Liver (tissue), 8 donors: ENCODE measurements at regions not wholly inside any gene's neighbourhood (a gene's known extent, or its start where the extent isn't known, plus 50 kb on each side); places are given as distances from the start of the nearest gene placed in this dataset.

ENCODE experiments used
- DNase-seq: peaks from one replicate; pipeline ENCODE4 v3.0.0-alpha.2; 2017; ENCODE audit warnings: low spot score
- H3K27ac ChIP-seq, 2 donors: one replicate each; pipeline ENCODE4 v1.7.0; 2013; ENCODE audit warnings: inconsistent platforms in 2 of 2, low read length in 2 of 2, control low read depth in 1 of 2, low read depth in 1 of 2, mild to moderate bottlenecking in 1 of 2
- H3K27me3 ChIP-seq, 4 donors: one replicate each; pipeline versions ENCODE4 v1.6.1 to v1.7.0; 2013; ENCODE audit warnings: low read length in 3 of 4, inconsistent platforms in 1 of 4, mild to moderate bottlenecking in 1 of 4, moderate library complexity in 1 of 4; ENCODE audit not compliant: control insufficient read depth in 4 of 4, insufficient read depth in 4 of 4
- H3K36me3 ChIP-seq, 4 donors: one replicate each; pipeline versions ENCODE4 v1.6.1 to v1.7.0; 2013; ENCODE audit warnings: low read length in 3 of 4, mild to moderate bottlenecking in 3 of 4, low read depth in 1 of 4, moderate library complexity in 1 of 4; ENCODE audit not compliant: control insufficient read depth in 4 of 4, insufficient read depth in 3 of 4
- H3K4me1 ChIP-seq, 4 donors: one replicate each; pipeline versions ENCODE4 v1.6.1 to v1.7.0; 2013; ENCODE audit warnings: low read length in 3 of 4, mild to moderate bottlenecking in 3 of 4, moderate library complexity in 1 of 4; ENCODE audit not compliant: control insufficient read depth in 4 of 4, insufficient read depth in 4 of 4
- H3K4me3 ChIP-seq, 3 donors: one replicate each; pipeline versions ENCODE4 v1.6.1 to v1.7.0; 2013; ENCODE audit warnings: low read length in 3 of 3, control low read depth in 1 of 3, low read depth in 1 of 3, mild to moderate bottlenecking in 1 of 3
- H3K9ac ChIP-seq, 2 donors: one replicate each; pipeline ENCODE4 v1.7.0; 2013; ENCODE audit warnings: low read length in 2 of 2, mild to moderate bottlenecking in 2 of 2, moderate library complexity in 2 of 2, control low read depth in 1 of 2, low read depth in 1 of 2
- H3K9me3 ChIP-seq, 4 donors: one replicate each; pipeline versions ENCODE4 v1.6.1 to v1.7.0; 2013; ENCODE audit warnings: low read length in 3 of 4; ENCODE audit not compliant: control insufficient read depth in 4 of 4
- EGR1 ChIP-seq, 2 donors: IDR thresholded peaks; 2 replicates each; pipeline ENCODE4 v1.6.1; 2016 to 2018; ENCODE audit warnings: antibody characterized with exemption in 2 of 2, low read depth in 2 of 2
- FOXA1 ChIP-seq: IDR thresholded peaks from 2 replicates; pipeline ENCODE4 v1.6.1; 2016; ENCODE audit warnings: antibody characterized with exemption
- FOXA2 ChIP-seq: IDR thresholded peaks from 2 replicates; pipeline ENCODE4 v1.6.1; 2016; ENCODE audit warnings: antibody characterized with exemption
- GABPA ChIP-seq, 2 donors: IDR thresholded peaks in 1 of 2; conservative IDR thresholded peaks in 1 of 2; 2 replicates each; pipeline ENCODE4 v1.6.1; 2016; ENCODE audit warnings: antibody characterized with exemption in 2 of 2, mild to moderate bottlenecking in 1 of 2, moderate library complexity in 1 of 2
- HNF4A ChIP-seq, 2 donors: conservative IDR thresholded peaks; 2 replicates each; pipeline ENCODE4 v1.6.1; 2016; ENCODE audit warnings: antibody characterized with exemption in 2 of 2, mild to moderate bottlenecking in 2 of 2
- HNF4G ChIP-seq: IDR thresholded peaks from 2 replicates; pipeline ENCODE4 v1.6.1; 2016; ENCODE audit warnings: antibody characterized with exemption
- JUND ChIP-seq, 2 donors: IDR thresholded peaks; 2 replicates each; pipeline ENCODE4 v1.6.1; 2016; ENCODE audit warnings: antibody characterized with exemption in 2 of 2
- NR2F2 ChIP-seq: IDR thresholded peaks from 2 replicates; pipeline ENCODE4 v1.6.1; 2016; ENCODE audit warnings: antibody characterized with exemption
- RAD21 ChIP-seq, 2 donors: IDR thresholded peaks; 2 replicates each; pipeline ENCODE4 v1.6.1; 2016; ENCODE audit warnings: antibody characterized with exemption in 2 of 2, mild to moderate bottlenecking in 2 of 2
- RXRA ChIP-seq, 2 donors: IDR thresholded peaks; 2 replicates each; pipeline ENCODE4 v1.6.1; 2017 to 2018; ENCODE audit warnings: antibody characterized with exemption in 2 of 2, mild to moderate bottlenecking in 1 of 2
- SP1 ChIP-seq: IDR thresholded peaks from 2 replicates; pipeline ENCODE4 v1.6.1; 2018; ENCODE audit warnings: antibody characterized with exemption, mild to moderate bottlenecking
- TAF1 ChIP-seq: conservative IDR thresholded peaks from 2 replicates; pipeline ENCODE4 v1.6.1; 2016; ENCODE audit warnings: antibody characterized with exemption, mild to moderate bottlenecking
- YY1 ChIP-seq: IDR thresholded peaks from 2 replicates; pipeline ENCODE4 v1.6.1; 2016; ENCODE audit warnings: antibody characterized with exemption, mild to moderate bottlenecking
- WGBS: extraction: QIAGEN DNeasy Blood & Tissue Kit; methylation state at CpG from one replicate; pipeline ENCODE4 v1.1.7; 2013; 5-methylcytosine and 5-hydroxymethylcytosine counted together
- TF ChIP-seq, protein P1 (sequence below): IDR thresholded peaks from 2 replicates; pipeline ENCODE4 v1.6.1; 2016; ENCODE audit warnings: antibody characterized with exemption
- TF ChIP-seq, protein P2 (sequence below): IDR thresholded peaks from 2 replicates; pipeline ENCODE4 v1.6.1; 2016; ENCODE audit warnings: antibody characterized with exemption
- TF ChIP-seq, protein P3 (sequence below): fragments of 150-350 bp; IDR thresholded peaks from 2 replicates; pipeline ENCODE4 v1.5.1; 2017; ENCODE audit warnings: improper control_type of control experiment, low read depth, low read length; ENCODE audit not compliant: missing input control
- TF ChIP-seq, protein P4 (sequence below): IDR thresholded peaks from 2 replicates; pipeline ENCODE4 v1.6.1; 2016; ENCODE audit warnings: antibody characterized with exemption, mild to moderate bottlenecking
- TF ChIP-seq, protein P5 (sequence below): IDR thresholded peaks from 2 replicates; pipeline ENCODE4 v1.6.1; 2016; ENCODE audit warnings: antibody characterized with exemption
- donor health status: healthy.
- donor health status: healthy.
- donor health status: healthy.
- donor health status: healthy.
- donor health status: healthy.

DNA sequence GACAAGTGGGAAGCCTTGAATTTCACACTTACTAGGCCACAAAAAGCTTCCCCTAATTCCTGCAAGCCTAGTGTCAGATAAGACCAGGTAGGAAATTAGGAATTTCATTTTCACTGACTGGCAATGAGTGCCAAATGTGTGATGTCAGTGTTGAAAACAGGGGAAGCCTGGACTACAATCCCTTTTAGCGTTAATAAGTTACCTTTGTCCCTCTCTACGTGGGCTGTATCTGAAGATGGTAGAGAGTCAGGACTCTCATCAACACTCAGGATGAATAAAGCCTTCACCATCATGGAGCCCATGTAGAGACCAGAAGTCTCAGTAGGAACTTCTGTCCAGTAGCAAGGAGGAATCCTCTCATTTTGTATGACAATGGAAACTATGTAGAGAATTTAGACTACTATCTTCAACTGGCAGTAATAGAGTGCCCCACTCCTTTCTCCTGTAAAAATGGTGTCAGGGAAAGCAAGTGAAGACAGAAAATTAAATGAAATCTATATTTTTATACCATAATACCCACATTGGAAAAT is 324.1 kb upstream of the KLHL1 start:
- TF ChIP-seq, protein P1, sequence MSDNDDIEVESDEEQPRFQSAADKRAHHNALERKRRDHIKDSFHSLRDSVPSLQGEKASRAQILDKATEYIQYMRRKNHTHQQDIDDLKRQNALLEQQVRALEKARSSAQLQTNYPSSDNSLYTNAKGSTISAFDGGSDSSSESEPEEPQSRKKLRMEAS, result no peak
- TF ChIP-seq FOXA2, result no peak
- no peak for TF ChIP-seq HNF4G
- TF ChIP-seq HNF4A (conservative IDR thresholded peaks at IDR 0.05), result no peak
- no peak for TF ChIP-seq FOXA1
- TF ChIP-seq SP1, result no peak
- TF ChIP-seq, protein P2, sequence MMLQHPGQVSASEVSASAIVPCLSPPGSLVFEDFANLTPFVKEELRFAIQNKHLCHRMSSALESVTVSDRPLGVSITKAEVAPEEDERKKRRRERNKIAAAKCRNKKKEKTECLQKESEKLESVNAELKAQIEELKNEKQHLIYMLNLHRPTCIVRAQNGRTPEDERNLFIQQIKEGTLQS, result no peak
- no peak for TF ChIP-seq RAD21 (IDR thresholded peaks at IDR 0.05)
- TF ChIP-seq NR2F2, result no peak
- no peak for DNase-seq
- no peaks in the 10 kb centered on the region for H3K27me3 ChIP-seq
- 68% methylated on average over 2 of the region's 2 CpGs for WGBS
- no peak overlapping the region for H3K4me3 ChIP-seq
- H3K36me3 ChIP-seq, result no peaks in the 10 kb centered on the region
- H3K27ac ChIP-seq, result no peak overlapping the region
- H3K4me1 ChIP-seq, result no peaks in the 10 kb centered on the region
- no peak overlapping the region for H3K9ac ChIP-seq
- no peaks in the 10 kb centered on the region for H3K9me3 ChIP-seq

DNA sequence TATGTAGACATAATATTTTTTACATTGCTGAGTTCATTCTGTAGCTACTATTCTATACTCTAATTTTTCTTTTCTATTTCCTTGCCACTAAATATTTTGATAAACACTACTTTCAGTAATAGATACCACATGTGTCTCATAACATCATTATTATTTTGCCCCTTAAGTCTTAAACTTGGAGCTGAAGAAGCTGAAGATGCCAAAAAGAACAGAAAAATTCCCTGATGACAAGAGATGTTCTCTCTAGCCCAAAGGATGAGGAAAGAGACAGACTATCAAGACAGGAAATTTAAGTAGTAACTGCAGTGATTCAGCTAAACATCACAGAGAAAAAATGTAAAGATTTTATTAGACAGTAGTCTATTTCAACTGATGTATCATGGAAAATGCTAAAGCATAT is 322.0 kb upstream of the KLHL1 start:
- no peak for DNase-seq
- Histone ChIP-seq H3K36me3 (no peaks in the 10 kb centered on the region), H3K4me3 (no peak overlapping the region), H3K9me3 (no peaks in the 10 kb centered on the region), H3K9ac (no peak overlapping the region), H3K4me1 (no peaks in the 10 kb centered on the region), H3K27me3 (no peaks in the 10 kb centered on the region), H3K27ac (no peak overlapping the region)
- no peak for TF ChIP-seq FOXA2
- no peak for TF ChIP-seq RXRA (IDR thresholded peaks at IDR 0.05)
- TF ChIP-seq TAF1, result no peak
- no peak for TF ChIP-seq FOXA1
- TF ChIP-seq HNF4A (conservative IDR thresholded peaks at IDR 0.05), result no peak
- no peak for TF ChIP-seq EGR1 (IDR thresholded peaks at IDR 0.05; ENCODE audit: low read depth in 2 of 2)

DNA sequence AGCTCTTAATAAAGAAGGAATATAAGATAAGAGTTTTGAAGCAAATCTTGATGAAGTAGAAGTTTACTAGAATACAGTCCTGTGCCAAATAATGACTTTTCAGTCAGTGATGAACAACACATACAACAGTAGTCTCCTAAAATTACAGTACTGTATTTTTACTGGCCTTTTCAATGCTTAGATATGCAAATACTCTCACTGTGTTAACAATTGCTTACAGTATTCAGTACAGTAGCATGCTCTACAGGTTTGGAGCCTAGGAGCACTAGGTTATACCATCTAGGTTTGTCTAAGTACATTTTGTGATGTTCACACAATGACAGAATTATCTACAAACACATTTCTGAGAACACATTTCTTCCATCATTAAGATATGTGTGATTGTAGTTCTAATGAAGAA is 316.7 kb upstream of the KLHL1 start:
- Histone ChIP-seq H3K36me3 (no peaks in the 10 kb centered on the region), H3K27ac (no peak overlapping the region), H3K9me3 (no peaks in the 10 kb centered on the region), H3K4me1 (no peaks in the 10 kb centered on the region), H3K4me3 (no peak overlapping the region), H3K9ac (no peak overlapping the region), H3K27me3 (no peaks in the 10 kb centered on the region)
- DNase-seq, result no peak
- TF ChIP-seq, protein P3, sequence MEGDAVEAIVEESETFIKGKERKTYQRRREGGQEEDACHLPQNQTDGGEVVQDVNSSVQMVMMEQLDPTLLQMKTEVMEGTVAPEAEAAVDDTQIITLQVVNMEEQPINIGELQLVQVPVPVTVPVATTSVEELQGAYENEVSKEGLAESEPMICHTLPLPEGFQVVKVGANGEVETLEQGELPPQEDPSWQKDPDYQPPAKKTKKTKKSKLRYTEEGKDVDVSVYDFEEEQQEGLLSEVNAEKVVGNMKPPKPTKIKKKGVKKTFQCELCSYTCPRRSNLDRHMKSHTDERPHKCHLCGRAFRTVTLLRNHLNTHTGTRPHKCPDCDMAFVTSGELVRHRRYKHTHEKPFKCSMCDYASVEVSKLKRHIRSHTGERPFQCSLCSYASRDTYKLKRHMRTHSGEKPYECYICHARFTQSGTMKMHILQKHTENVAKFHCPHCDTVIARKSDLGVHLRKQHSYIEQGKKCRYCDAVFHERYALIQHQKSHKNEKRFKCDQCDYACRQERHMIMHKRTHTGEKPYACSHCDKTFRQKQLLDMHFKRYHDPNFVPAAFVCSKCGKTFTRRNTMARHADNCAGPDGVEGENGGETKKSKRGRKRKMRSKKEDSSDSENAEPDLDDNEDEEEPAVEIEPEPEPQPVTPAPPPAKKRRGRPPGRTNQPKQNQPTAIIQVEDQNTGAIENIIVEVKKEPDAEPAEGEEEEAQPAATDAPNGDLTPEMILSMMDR, result no peak
- TF ChIP-seq, protein P1, result no peak
- TF ChIP-seq GABPA (IDR thresholded peaks at IDR 0.05 in 1 of 2, conservative IDR thresholded peaks at IDR 0.05 in 1 of 2), result no peak
- TF ChIP-seq RXRA (IDR thresholded peaks at IDR 0.05), result no peak
- TF ChIP-seq YY1, result no peak
- TF ChIP-seq, protein P4, sequence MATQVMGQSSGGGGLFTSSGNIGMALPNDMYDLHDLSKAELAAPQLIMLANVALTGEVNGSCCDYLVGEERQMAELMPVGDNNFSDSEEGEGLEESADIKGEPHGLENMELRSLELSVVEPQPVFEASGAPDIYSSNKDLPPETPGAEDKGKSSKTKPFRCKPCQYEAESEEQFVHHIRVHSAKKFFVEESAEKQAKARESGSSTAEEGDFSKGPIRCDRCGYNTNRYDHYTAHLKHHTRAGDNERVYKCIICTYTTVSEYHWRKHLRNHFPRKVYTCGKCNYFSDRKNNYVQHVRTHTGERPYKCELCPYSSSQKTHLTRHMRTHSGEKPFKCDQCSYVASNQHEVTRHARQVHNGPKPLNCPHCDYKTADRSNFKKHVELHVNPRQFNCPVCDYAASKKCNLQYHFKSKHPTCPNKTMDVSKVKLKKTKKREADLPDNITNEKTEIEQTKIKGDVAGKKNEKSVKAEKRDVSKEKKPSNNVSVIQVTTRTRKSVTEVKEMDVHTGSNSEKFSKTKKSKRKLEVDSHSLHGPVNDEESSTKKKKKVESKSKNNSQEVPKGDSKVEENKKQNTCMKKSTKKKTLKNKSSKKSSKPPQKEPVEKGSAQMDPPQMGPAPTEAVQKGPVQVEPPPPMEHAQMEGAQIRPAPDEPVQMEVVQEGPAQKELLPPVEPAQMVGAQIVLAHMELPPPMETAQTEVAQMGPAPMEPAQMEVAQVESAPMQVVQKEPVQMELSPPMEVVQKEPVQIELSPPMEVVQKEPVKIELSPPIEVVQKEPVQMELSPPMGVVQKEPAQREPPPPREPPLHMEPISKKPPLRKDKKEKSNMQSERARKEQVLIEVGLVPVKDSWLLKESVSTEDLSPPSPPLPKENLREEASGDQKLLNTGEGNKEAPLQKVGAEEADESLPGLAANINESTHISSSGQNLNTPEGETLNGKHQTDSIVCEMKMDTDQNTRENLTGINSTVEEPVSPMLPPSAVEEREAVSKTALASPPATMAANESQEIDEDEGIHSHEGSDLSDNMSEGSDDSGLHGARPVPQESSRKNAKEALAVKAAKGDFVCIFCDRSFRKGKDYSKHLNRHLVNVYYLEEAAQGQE, result no peak
- no peak for TF ChIP-seq HNF4G
- no peak for TF ChIP-seq FOXA1
- no peak for TF ChIP-seq HNF4A (conservative IDR thresholded peaks at IDR 0.05)
- TF ChIP-seq FOXA2, result no peak
- TF ChIP-seq, protein P2, result no peak
- TF ChIP-seq, protein P5, sequence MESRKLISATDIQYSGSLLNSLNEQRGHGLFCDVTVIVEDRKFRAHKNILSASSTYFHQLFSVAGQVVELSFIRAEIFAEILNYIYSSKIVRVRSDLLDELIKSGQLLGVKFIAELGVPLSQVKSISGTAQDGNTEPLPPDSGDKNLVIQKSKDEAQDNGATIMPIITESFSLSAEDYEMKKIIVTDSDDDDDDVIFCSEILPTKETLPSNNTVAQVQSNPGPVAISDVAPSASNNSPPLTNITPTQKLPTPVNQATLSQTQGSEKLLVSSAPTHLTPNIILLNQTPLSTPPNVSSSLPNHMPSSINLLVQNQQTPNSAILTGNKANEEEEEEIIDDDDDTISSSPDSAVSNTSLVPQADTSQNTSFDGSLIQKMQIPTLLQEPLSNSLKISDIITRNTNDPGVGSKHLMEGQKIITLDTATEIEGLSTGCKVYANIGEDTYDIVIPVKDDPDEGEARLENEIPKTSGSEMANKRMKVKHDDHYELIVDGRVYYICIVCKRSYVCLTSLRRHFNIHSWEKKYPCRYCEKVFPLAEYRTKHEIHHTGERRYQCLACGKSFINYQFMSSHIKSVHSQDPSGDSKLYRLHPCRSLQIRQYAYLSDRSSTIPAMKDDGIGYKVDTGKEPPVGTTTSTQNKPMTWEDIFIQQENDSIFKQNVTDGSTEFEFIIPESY, result no peak
- TF ChIP-seq SP1, result no peak
- no peak for TF ChIP-seq EGR1 (IDR thresholded peaks at IDR 0.05; ENCODE audit: low read depth in 2 of 2)
- no peak for TF ChIP-seq NR2F2
- TF ChIP-seq RAD21 (IDR thresholded peaks at IDR 0.05), result no peak
- no peak for TF ChIP-seq JUND (IDR thresholded peaks at IDR 0.05)
- TF ChIP-seq TAF1, result no peak
